ENCODE measurements at regions not wholly inside any gene's neighbourhood (a gene's known extent, or its start where the extent isn't known, plus 50 kb on each side); places are given as distances from the start of the nearest gene placed in this dataset.

GRCh38 chr6:169044381-169045230 is 209.0 kb downstream of the THBS2 start:
- no peak for DNase-seq

- no peak for DNase-seq
These were observed 211.6 kb downstream of the THBS2 start for GRCh38 chr6:169042061-169042460.

GRCh38 chr6:169041078-169041477 is 212.6 kb downstream of the THBS2 start:
- DNase-seq = no peak

GRCh38 chr6:169038691-169039090 is 215.0 kb downstream of the THBS2 start:
- DNase-seq = no peak

- no peak for DNase-seq
These were observed 218.0 kb downstream of the THBS2 start for GRCh38 chr6:169035385-169036240.

- no peak for DNase-seq
These were observed 219.0 kb downstream of the THBS2 start for GRCh38 chr6:169034516-169035167.

- no peak for DNase-seq
These were observed 223.8 kb downstream of the THBS2 start for GRCh38 chr6:169029861-169030260.

- no peak for DNase-seq
These were observed 225.3 kb downstream of the THBS2 start for GRCh38 chr6:169028343-169028742.

- DNase-seq = no peak
These were observed 227.5 kb downstream of the THBS2 start for GRCh38 chr6:169026175-169026574.

GRCh38 chr6:169024047-169024660 is 229.5 kb downstream of the THBS2 start:
- DNase-seq = no peak

GRCh38 chr6:169023161-169023874 is 230.3 kb downstream of the THBS2 start:
- DNase-seq = no peak

GRCh38 chr6:169022079-169022478 is 231.6 kb downstream of the THBS2 start:
- DNase-seq = no peak

- DNase-seq = no peak
These were observed 232.8 kb downstream of the THBS2 start for GRCh38 chr6:169020821-169021220.

GRCh38 chr6:169019727-169020491 is 233.7 kb downstream of the THBS2 start:
- no peak for DNase-seq

GRCh38 chr6:169019111-169019510 is 234.5 kb downstream of the THBS2 start:
- DNase-seq = no peak

GRCh38 chr6:169016758-169017157 is 236.9 kb downstream of the THBS2 start:
- DNase-seq = no peak

- no peak for DNase-seq
These were observed 239.1 kb downstream of the THBS2 start for GRCh38 chr6:169014211-169015197.

GRCh38 chr6:169009628-169010027 is 244.0 kb downstream of the THBS2 start:
- DNase-seq = no peak

- no peak for DNase-seq
These were observed 244.9 kb downstream of the THBS2 start for GRCh38 chr6:169008641-169009257.

- DNase-seq = no peak
These were observed 248.5 kb downstream of the THBS2 start for GRCh38 chr6:169005166-169005565.

Data from stimulated activated CD4-positive, alpha-beta T cell treated with anti-CD3 and anti-CD28 coated beads, Interleukin-4, amount 100 ng/mL, for 4 hours (primary cell).